ENCODE measurements at regions not wholly inside any gene's neighbourhood (a gene's known extent, or its start where the extent isn't known, plus 50 kb on each side); places are given as distances from the start of the nearest gene placed in this dataset.

DNA sequence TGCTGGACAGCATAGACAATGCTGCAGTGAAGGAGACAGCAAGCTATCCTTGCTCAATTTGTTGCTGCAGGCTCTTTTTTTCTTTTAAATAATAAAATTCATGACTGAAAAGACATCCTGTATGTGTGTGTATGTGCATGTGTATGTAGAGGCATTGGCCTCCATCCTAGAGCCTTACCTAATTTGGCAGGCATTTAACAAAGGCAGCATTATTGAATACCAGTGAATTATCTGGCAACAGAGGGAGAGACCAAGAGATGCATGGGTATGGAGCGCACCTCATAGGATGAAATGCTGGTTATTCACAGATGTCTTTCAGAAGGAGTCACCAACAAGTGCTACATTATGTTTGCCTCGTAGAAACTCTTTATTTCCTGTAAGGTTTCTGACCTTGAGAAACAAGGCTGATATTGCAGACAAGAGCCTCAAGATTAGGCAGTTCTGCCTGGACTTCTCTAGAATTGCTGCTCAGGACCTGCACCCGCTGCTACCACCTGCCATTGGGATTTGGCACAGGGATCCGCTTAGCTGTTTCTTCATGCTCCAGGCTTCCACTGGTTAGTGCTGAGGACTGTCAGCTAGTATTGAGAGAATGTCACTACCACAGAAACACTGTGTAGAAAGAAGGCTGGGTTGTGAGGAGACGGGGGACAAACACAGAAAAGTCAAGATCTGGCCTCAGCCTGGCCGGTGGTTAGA is 247.7 kb upstream of the RFX3 start:
- TF ChIP-seq, protein P1, sequence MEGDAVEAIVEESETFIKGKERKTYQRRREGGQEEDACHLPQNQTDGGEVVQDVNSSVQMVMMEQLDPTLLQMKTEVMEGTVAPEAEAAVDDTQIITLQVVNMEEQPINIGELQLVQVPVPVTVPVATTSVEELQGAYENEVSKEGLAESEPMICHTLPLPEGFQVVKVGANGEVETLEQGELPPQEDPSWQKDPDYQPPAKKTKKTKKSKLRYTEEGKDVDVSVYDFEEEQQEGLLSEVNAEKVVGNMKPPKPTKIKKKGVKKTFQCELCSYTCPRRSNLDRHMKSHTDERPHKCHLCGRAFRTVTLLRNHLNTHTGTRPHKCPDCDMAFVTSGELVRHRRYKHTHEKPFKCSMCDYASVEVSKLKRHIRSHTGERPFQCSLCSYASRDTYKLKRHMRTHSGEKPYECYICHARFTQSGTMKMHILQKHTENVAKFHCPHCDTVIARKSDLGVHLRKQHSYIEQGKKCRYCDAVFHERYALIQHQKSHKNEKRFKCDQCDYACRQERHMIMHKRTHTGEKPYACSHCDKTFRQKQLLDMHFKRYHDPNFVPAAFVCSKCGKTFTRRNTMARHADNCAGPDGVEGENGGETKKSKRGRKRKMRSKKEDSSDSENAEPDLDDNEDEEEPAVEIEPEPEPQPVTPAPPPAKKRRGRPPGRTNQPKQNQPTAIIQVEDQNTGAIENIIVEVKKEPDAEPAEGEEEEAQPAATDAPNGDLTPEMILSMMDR (IDR thresholded peaks at IDR 0.05; ENCODE audit: control insufficient read depth, extremely low read depth, insufficient read depth): no peak

DNA sequence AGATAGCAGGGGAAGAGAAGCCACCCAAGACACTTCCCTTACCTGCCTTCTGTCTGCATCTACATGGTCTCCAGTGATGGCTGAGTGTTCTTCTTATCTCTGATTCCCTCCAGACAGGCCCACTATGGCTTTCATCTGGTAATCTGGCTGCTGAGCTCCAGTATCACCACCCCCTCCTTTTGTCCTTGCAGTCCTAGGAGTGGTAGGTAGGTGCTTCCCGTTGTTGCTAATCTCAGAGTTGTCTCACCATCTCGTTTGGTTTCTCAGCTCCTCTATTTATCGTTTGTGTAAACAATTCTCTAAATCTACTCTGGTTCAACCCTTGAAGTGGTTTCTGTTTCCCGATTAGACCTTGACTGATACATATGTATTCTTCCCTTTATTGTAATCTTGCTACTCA is 243.8 kb upstream of the RFX3 start:
- no peak for DNase-seq (ENCODE audit: low read depth)

More for the DNA sequence above, 247.7 kb upstream of the RFX3 start:
- H3K4me3 ChIP-seq (ENCODE audit: low read depth, low read length): no peak overlapping the region
- no peak for DNase-seq (ENCODE audit: low read depth)

DNA sequence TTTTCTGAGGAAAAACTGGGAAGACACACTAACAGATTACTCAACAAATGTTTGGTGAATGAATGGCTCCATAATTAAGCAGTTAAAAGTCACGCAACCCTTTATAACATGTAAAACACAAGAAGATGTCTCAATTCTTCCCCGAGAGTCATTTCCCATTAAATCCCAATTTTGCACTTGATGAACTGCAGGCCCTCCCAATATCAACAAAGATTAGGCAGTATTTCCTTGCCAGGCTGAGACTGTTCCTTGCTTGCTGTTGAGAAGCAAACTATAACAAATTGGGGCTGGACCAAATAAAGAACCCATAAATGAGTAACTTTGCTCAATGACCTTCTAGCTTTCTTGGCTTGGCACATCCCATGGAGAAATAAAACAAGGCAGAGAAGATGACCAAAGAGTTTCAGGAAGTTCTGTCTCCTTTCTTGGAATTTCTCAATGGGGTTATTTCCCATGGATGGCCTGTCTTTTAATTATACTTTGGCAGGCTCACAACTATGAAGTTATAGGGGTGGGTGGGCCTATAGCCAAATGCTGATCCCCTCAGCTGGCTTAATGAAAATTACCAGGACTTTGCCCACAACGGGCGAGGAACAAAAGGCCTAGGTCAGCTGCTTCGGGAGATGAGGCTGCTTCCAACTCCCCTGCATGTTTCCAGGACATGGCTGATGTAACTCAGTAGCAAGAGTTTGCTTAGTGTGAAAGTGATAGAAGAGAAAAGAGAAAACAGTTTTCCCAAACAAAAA is 243.1 kb upstream of the RFX3 start:
- no peak for DNase-seq (ENCODE audit: low read depth)
- no peak overlapping the region for H3K4me3 ChIP-seq (ENCODE audit: low read depth, low read length)
- TF ChIP-seq, protein P1 (IDR thresholded peaks at IDR 0.05; ENCODE audit: control insufficient read depth, extremely low read depth, insufficient read depth): no peak

More for the DNA sequence above, 243.8 kb upstream of the RFX3 start:
- no peak overlapping the region for H3K4me3 ChIP-seq (ENCODE audit: low read depth, low read length)
- TF ChIP-seq, protein P1 (IDR thresholded peaks at IDR 0.05; ENCODE audit: control insufficient read depth, extremely low read depth, insufficient read depth): no peak

DNA sequence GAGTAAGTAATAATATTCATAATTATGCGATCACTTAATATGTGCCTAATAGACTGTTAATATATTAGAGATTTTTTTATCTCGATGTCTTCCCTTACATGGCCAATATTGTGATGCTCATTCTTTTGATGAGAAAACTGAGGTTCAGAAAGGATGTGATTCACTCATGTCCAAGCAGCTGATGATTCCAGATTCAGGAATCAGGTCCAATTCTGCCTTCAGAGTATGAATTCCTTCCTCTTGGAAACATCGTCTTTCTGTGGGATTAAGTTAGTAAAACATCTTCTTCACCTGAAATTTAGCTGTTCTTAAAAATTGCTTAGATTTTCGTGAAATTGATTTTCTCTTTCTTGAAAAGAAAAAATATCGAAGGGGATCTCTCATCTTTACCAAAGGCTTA is 242.5 kb upstream of the RFX3 start:
- no peak overlapping the region for H3K4me3 ChIP-seq (ENCODE audit: low read depth, low read length)
- TF ChIP-seq, protein P1 (IDR thresholded peaks at IDR 0.05; ENCODE audit: control insufficient read depth, extremely low read depth, insufficient read depth): no peak
- DNase-seq (ENCODE audit: low read depth): no peak

DNA sequence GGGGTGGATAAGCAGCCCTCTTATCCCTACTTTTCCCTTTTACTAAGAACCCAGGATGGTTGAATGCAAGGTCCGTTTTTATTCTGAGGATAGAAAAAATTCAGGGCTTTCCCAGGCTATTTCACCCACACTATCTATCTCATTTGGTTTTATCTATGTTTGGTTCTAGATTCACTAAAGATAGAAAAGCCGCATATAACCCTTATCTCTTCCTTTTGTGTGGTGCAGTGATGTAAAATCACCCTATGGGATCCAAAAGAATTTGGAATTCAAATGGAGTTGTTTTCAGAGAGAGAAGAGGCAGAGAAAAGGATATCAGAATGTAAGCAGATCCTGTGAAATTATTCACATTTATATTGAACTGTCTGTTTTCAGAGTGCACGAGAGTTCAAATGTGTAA is 236.3 kb upstream of the RFX3 start:
- DNase-seq (ENCODE audit: low read depth): no peak
- no peak overlapping the region for H3K4me3 ChIP-seq (ENCODE audit: low read depth, low read length)
- TF ChIP-seq, protein P1 (IDR thresholded peaks at IDR 0.05; ENCODE audit: control insufficient read depth, extremely low read depth, insufficient read depth): no peak

DNA sequence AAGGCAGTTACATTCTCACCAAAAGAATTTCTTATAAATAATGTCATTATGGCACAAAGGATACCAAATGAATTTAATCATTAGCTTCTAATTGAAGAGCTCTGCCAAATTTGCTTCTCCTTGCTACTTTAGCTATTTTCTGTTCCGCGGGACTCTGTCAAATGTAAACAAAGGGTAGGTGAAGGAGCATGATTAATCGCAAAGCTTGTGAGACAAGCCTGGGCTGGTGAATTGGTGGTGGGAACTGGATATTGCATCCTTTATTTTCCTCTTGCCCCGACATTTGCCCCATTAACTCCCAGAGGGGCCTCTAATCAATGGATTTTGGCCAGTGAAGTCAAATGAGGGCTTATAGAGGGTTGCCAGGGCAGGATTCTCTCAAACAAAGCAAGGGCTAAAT is 234.2 kb upstream of the RFX3 start:
- no peak overlapping the region for H3K4me3 ChIP-seq (ENCODE audit: low read depth, low read length)
- DNase-seq (ENCODE audit: low read depth): no peak
- TF ChIP-seq, protein P1 (IDR thresholded peaks at IDR 0.05; ENCODE audit: control insufficient read depth, extremely low read depth, insufficient read depth): no peak

Measured in LNCaP clone FGC (cell line).